Ectodermal cell (in vitro differentiated cells): ENCODE measurements at regions not wholly inside any gene's neighbourhood (a gene's known extent, or its start where the extent isn't known, plus 50 kb on each side); places are given as distances from the start of the nearest gene placed in this dataset.

Experiments
- H3K27ac ChIP-seq: 2 replicates; pipeline ENCODE4 v1.7.0; 2013; ENCODE audit warnings: mild to moderate bottlenecking, low read depth, low read length; ENCODE audit not compliant: insufficient read depth, poor library complexity, severe bottlenecking
- H3K27me3 ChIP-seq: 2 replicates; pipeline ENCODE4 v1.7.0; 2013; ENCODE audit warnings: mild to moderate bottlenecking, low read length; ENCODE audit not compliant: insufficient read depth, control insufficient read depth, poor library complexity, severe bottlenecking
- H3K36me3 ChIP-seq: one replicate; pipeline ENCODE4 v1.7.0; 2013; ENCODE audit warnings: low read length; ENCODE audit not compliant: control insufficient read depth, insufficient read depth
- H3K4me1 ChIP-seq: one replicate; pipeline ENCODE4 v1.7.0; 2013; ENCODE audit warnings: low read length; ENCODE audit not compliant: control insufficient read depth, insufficient read depth
- H3K4me3 ChIP-seq: 2 replicates; pipeline ENCODE4 v1.7.0; 2013; ENCODE audit warnings: low read depth, low read length, control low read depth; ENCODE audit not compliant: insufficient read depth
- H3K9me3 ChIP-seq: 2 replicates; pipeline ENCODE4 v1.7.0; 2013; ENCODE audit warnings: mild to moderate bottlenecking, low read length, moderate library complexity; ENCODE audit not compliant: control insufficient read depth
- WGBS, 2 experiments: methylation state at CpG; one replicate each; pipeline ENCODE4 v1.1.7; 2013; ENCODE audit warnings: missing lambda C conversion rate in 2 of 2; 5-methylcytosine and 5-hydroxymethylcytosine counted together

DNA sequence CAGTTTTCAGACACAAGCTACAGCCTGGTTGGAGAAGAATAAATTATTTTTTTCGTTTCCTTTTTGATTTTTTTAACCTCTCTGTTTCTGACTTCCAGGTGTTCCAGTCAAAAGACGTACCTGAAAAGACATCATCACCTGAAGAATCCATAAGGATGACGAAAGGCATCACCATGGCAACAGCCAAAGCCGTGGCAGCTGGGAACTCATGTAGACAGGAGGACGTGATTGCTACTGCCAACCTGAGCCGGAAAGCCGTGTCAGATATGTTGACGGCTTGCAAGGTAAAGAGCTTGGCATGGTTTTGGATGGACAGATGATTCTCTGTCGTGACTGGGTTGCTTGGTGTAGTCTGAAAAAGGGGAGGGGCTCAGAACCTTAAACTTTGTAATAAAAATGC is 237.0 kb upstream of the TPM1 start:
- no peaks in the 10 kb centered on the region for H3K36me3 ChIP-seq
- no peaks in the 10 kb centered on the region for H3K27me3 ChIP-seq
- WGBS, 2 experiments, result 96% methylated on average over 9 of the region's 9 CpGs
- H3K4me3 ChIP-seq, result no peak overlapping the region
- no peak overlapping the region for H3K27ac ChIP-seq
- no peaks in the 10 kb centered on the region for H3K9me3 ChIP-seq
- H3K4me1 ChIP-seq, result peaks cover 13% of the 10 kb centered on the region

DNA sequence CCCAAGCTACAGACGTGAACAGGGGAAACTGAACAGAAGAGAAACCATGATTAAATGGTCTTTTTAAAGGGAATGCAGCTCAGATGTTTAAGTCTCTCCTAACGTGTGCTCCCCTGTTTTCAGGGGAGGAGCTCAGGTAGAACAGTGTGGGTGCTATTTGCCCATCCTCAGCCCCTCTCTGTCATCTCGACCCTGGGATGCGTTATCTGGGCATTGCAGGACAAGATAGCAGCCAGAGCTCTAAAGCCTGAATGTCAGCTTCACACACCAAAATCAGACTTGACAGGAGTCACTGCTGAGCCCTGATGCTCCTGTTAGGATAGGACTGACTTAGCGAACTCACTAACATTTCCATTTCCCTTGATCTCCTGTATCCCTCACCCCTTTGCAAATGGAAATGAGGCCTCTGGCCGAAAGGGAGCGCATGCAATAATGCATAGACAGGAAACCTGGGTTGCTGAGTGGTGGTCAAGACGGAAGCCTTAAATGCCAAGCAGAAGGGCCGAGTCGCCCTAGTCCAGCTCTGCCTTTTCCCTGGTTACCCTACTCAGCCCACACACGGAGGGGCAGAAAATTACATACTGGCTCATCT is 234.9 kb upstream of the TPM1 start:
- WGBS, 2 experiments, result 57 to 62% methylated on average over 11 of the region's 11 CpGs
- Histone ChIP-seq H3K27ac (no peak overlapping the region), H3K27me3 (no peaks in the 10 kb centered on the region), H3K9me3 (no peaks in the 10 kb centered on the region), H3K36me3 (no peaks in the 10 kb centered on the region), H3K4me3 (no peak overlapping the region), H3K4me1 (peaks cover 13% of the 10 kb centered on the region)

DNA sequence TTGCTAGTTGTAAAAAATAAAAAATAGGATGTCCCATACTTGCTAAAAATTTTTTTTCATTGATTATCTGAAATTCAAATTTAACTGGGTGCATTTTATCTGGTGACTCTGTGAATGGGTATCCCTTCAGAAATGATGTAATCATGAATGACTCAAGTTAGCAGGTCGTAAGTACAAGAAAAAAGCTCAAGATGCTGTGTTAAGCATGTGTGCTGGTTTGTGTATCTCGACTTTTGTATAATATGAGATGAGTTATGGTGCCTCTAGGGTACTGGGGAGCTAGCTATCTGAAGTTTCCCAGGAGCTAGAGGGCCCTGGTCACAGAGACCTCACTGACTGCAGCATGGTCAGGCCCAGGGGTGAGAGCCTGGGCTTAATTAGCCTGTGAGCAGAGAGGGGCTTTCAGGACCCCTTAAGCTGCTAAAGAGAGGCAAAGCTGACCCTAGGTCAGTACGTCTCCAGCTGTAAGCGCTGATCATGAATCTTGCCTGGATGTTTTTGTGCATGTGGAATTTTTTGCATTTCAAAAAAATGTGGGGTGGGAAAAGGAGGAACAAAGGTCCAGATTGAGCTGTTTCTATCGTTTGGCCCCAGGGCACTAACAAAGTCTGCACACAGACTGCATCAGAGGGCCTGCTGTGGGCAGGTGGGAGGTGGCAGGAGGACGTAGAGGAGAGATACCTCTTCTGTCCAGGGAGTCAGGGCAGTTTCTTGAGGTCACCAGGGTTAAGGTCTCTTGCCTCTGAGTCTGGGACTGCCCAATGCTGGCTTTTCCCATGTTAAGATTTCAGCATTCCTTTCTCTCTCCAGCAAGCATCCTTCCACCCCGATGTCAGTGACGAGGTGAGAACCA is 233.2 kb upstream of the TPM1 start:
- Histone ChIP-seq H3K9me3 (no peaks in the 10 kb centered on the region), H3K27ac (no peak overlapping the region), H3K4me3 (no peak overlapping the region), H3K4me1 (peaks cover 13% of the 10 kb centered on the region), H3K36me3 (no peaks in the 10 kb centered on the region), H3K27me3 (no peaks in the 10 kb centered on the region)
- 80 to 82% methylated on average over 8 of the region's 8 CpGs for WGBS, 2 experiments

DNA sequence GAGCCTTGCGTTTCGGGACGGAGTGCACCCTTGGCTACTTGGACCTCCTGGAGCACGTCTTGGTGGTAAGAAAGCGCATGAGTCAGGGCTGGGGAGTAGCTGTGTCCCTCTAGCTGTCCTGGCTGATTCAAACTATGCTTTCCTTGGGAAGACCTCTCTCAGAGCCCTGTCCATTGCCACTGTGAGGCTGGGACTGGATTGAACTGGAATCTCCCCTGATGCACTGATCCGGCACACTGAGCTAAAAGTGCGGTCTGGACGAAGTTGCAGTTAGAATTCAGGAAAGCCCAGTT is 232.6 kb upstream of the TPM1 start:
- no peaks in the 10 kb centered on the region for H3K36me3 ChIP-seq
- H3K4me1 ChIP-seq, result peaks cover 13% of the 10 kb centered on the region
- WGBS, 2 experiments, result 95 to 99% methylated on average over 8 of the region's 8 CpGs

DNA sequence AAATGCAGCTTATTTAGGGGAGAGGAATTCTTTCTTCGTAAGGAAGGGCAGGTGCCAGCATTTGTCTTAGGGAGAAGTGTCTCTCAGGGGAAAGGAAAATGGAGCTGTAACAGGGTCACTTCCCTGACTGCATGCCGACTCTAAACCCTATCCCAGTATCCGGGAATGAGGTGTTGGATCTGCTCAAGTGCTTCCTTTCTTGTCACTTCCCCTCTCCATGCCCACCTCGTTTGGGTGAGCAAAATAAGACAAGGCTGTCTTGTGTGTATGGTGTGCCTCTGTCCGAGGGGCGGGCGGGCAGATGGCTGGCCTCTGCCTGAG is 230.1 kb upstream of the TPM1 start:
- no peaks in the 10 kb centered on the region for H3K36me3 ChIP-seq
- peaks cover 13% of the 10 kb centered on the region for H3K4me1 ChIP-seq
- WGBS, 2 experiments, result 86 to 92% methylated on average over 7 of the region's 7 CpGs
- H3K27ac ChIP-seq, result no peak overlapping the region
- no peaks in the 10 kb centered on the region for H3K27me3 ChIP-seq
- H3K4me3 ChIP-seq, result no peak overlapping the region
- no peaks in the 10 kb centered on the region for H3K9me3 ChIP-seq

More for the DNA sequence above, 232.6 kb upstream of the TPM1 start:
- no peaks in the 10 kb centered on the region for H3K27me3 ChIP-seq
- H3K9me3 ChIP-seq, result no peaks in the 10 kb centered on the region
- no peak overlapping the region for H3K27ac ChIP-seq
- H3K4me3 ChIP-seq, result no peak overlapping the region

DNA sequence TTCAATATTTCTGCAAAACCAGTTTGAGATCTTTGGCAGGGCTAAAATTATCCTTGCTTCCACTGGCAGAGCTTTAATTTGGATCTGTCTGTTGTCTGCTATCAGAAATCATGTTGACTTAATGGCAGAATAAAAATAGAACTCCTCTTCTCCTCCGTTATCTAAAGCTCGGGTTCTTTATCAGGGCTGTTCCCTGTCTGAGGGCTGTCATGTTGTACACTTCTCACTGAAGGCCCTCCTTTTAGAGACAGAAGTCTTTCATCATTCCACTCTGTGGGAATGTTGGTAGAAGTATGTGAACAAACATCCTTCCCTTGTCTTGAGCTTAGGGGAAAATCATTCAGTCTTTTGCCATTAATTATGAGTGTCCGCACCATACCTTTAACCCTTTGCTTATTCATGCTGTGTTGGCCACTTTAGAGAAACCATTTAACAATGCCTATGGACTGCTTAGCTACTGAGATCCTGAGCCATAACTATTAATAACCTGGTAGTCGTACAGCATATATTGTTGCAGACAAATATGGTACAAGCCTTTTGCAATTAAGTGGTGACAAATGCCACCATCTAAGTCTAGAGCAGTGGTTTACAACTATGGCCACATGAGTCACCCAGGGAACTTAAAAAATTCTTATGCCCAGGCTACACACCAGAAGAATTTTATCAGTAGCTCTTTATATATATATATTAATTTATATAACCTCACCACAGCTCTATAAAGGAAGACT is 226.0 kb upstream of the TPM1 start:
- no peaks in the 10 kb centered on the region for H3K27me3 ChIP-seq
- no peaks in the 10 kb centered on the region for H3K9me3 ChIP-seq
- peaks cover 8% of the 10 kb centered on the region for H3K4me1 ChIP-seq
- H3K36me3 ChIP-seq, result no peaks in the 10 kb centered on the region
- WGBS, 2 experiments, result 91 to 98% methylated on average over 4 of the region's 4 CpGs
- no peak overlapping the region for H3K27ac ChIP-seq
- H3K4me3 ChIP-seq, result no peak overlapping the region

DNA sequence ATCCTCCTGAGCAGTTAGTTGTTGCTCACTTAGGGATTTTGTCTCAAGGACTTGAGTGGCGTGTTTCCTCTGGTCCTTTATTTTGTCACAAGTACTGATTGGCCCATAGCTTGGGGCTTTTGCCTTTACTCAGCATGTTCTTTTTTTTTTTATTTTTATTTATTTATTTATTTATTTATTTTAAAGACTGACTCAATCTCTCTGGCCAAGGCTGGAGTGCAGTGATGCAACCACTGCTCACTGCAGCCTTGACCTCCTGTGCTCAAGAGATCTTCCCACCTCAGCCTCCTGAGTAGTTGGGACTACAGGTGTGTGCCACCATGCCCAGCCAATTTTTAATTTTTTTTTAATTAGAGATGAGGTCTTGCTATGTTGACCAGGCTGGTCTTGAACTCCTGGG is 223.9 kb upstream of the TPM1 start:
- Histone ChIP-seq H3K27me3 (no peaks in the 10 kb centered on the region), H3K27ac (no peak overlapping the region), H3K4me3 (no peak overlapping the region), H3K9me3 (no peaks in the 10 kb centered on the region), H3K36me3 (no peaks in the 10 kb centered on the region), H3K4me1 (peaks cover 8% of the 10 kb centered on the region)
- 88 to 96% methylated on average over 1 of the region's 1 CpG for WGBS, 2 experiments

DNA sequence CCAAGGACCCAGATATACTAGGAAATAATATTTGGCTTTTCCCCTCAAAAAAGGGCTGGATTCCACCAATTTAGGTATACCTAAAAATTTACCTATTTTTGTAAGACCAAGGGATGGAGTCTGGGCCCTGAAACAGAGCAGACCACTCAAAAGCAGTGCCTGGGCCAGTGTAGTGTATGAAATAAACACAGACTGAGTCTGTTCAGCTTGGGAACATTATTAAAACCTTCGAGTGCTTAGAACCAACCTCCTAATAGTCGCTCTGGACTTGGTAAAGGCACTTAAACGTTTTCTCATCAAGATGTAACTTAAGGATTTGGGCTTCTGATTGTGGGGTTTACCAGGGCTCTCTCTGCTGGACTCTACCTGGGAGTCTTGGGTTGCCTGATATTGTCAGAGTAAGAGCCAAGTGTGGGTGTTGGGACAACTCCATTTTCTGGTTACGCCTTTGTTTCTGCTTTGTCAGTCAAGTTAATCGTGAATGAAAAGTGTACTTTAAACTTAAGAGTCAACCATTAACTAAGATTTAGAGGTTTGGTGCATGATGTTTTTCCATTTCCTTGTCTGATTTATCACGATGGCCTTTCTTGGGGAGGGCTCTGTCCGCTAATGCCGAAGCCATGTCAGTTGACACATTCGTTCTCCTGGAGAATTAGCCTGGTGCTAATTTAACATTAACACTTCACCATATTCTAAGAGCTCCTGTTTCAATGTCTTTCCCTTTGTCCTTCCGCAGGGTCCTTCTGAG is 221.0 kb upstream of the TPM1 start:
- 95 to 98% methylated on average over 10 of the region's 10 CpGs for WGBS, 2 experiments
- no peaks in the 10 kb centered on the region for H3K9me3 ChIP-seq
- no peaks in the 10 kb centered on the region for H3K36me3 ChIP-seq
- H3K27me3 ChIP-seq, result no peaks in the 10 kb centered on the region
- H3K4me1 ChIP-seq, result peaks cover 3% of the 10 kb centered on the region
- H3K27ac ChIP-seq, result no peak overlapping the region
- no peak overlapping the region for H3K4me3 ChIP-seq

DNA sequence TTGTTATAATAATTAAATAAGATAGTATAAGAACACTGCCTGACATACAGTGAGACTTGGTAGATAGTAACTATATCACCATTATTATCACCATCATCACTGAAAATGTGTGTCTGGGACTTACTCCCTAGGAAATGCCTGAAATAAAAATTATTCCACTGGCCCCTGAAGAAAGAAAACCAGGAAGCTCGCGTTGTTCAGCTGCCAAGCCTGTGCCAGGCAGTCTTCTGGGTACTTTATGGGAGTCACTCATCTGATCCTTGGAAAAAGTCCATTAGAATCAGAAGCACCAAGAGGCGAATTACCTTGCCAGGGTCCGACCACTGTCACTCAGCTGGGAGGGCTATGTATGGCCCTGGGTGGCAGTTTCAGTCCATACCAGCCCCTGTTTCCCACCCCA is 220.3 kb upstream of the TPM1 start:
- H3K27ac ChIP-seq, result no peak overlapping the region
- no peaks in the 10 kb centered on the region for H3K27me3 ChIP-seq
- 96 to 98% methylated on average over 4 of the region's 4 CpGs for WGBS, 2 experiments
- H3K4me3 ChIP-seq, result no peak overlapping the region
- H3K4me1 ChIP-seq, result peaks cover 3% of the 10 kb centered on the region
- H3K36me3 ChIP-seq, result no peaks in the 10 kb centered on the region
- H3K9me3 ChIP-seq, result no peaks in the 10 kb centered on the region

DNA sequence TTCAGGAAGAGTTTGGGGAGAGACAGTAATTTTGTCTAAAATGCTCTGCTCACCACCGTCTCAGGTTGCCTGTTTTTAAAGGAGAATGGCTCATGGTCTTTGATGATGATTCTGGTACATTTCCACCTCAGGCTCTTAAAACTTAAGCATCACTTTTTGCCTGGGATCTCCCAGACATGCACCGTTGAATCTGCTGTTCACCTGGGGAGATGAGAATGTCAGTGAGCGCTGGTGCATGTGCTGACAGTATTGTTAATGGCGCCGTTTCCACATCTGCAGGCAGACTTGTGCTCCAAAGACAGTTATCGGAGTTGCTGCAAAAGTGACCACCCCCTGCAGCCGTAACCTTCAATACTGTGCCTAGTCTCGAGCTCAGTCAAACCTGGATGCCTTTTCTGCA is 219.0 kb upstream of the TPM1 start:
- WGBS, 2 experiments, result 95% methylated on average over 7 to 8 of the region's 8 CpGs
- Histone ChIP-seq H3K9me3 (no peaks in the 10 kb centered on the region), H3K36me3 (no peaks in the 10 kb centered on the region), H3K4me3 (no peak overlapping the region), H3K27me3 (no peaks in the 10 kb centered on the region), H3K4me1 (peaks cover 3% of the 10 kb centered on the region), H3K27ac (no peak overlapping the region)
